ENCODE measurements at regions not wholly inside any gene's neighbourhood (a gene's known extent, or its start where the extent isn't known, plus 50 kb on each side); places are given as distances from the start of the nearest gene placed in this dataset.

DNA sequence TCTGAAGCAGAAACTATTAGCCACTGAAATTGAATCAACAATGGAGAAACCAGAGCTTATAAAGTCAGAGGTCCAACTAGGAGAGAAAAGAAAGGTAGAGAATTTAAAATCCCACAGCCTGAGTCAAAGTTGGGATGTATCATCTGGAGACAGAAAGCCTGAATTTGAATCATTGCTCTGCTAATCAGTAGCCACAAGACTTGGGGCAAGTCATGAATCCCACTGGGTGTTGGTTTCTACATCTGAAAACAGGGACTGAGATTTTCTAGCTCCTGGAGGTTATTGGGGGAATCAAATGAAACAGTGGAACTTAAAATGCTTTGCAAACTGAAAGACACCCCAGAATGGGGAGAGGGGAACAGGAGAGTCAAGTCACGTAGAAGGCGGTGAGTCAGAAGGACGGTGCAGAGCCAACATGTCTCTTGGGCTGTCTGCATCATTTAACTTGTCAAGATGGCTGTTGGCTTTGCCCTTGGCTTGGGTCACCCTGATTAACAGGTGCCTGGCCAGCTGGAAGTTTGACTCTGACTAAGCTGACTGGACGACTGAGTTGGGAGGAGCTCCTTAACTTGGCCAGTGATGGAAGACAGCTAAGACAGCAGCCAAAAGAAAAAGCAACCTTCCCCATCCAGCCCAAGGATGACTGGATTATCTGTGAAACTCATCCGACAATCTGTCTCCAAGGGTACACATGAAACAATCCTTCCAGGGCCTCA, 60.6 kb upstream of the ADRA1B start:
- DNase-seq (ENCODE audit: low read depth) = no peak

DNA sequence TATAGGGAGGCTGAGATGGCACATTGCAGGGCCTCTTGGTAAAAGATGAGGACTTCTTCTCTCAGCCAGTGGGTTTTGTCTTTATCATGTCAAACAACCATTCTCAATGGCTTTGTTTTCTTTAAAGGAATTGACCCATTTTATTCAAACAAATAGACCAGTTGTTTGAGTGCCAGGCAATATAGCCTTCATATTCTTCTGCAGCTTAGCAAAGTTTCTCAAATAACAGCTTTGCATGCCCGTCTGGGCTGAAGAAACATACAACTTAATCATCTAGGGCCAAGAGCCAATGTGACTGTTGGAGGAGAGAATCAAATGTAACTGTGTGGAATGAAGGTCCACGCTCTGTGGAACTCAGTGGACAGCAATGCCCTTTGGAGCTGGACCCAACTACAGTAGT, 57.4 kb upstream of the ADRA1B start:
- no peak for DNase-seq (ENCODE audit: low read depth)

DNA sequence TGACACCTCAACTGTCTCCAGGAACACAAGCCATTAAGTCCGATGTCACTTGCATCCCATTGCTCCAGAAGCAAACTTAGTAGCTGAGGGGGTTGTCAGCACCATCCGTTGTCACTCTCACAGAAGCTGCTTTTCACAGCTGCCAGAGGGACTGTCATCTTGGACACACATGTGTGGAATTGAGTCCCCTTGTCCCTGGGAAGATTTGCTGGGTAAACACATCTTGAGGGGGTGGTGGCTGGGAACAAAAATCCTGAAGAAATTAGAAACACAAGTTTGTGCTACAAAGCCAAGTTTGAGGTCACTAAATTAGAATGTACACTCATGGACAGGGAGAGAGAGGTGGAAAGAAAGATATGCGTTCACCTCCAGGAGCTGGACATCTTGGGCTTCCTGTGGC, 55.2 kb upstream of the ADRA1B start:
- DNase-seq (ENCODE audit: low read depth) = no peak

DNA sequence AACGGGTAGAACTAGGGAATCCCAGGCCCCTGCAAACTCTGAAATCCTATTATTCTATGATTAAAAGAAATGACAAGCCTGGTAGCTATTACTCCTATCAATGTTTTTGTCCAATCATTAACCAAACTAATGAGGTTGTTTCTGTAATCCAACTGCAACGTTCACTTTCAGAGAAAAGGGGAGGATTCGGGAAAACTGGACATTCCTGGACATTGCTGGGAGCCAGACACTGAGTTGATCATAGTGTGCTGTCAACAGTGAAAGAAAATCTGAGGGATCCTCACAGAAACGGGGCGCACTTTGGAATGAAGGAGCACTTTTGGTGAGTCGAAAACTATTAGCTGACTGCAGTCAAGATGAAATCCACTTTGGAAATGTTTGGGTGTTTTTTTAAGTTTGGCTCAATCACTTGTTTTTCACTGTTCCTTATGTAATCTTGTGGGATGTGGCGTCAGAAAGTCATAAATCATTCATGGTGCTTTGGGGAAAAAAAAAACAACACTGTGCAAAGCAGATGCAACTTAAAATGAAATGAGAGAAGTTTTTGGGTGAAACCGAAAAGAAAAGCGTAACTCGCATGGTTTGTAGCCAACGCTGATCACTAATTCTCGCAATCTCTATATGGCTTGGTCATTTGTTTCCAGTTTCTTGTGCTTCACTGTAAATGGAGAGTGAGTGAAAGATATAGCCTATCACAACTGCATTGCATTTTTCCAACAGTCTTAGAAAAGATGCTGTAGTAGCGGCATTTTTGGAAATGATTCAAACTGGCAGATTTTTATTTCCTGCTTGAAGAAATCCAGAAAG, 51.2 kb upstream of the ADRA1B start:
- DNase-seq (ENCODE audit: low read depth) = no peak

DNA sequence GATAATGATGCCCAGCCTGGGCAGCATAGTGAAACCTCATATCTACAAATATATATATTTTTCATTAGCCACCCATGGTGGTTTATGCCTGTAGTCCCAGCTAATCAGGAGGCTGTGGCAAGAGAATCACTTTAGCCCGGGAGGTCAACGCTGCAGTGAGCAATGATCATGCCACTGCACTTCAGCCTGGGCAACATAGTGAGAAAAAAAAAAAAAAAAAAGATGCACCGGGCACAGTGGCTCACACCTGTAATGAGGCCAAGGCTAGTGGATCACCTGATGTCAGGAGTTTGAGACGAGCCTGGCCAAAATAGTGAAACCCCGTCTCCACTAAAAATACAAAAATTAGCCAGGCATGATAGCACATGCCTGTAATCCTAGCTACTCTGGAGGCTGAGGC, 50.2 kb upstream of the ADRA1B start:
- no peak for DNase-seq (ENCODE audit: low read depth)

Measured in CMK (cell line).